ENCODE measurements at regions not wholly inside any gene's neighbourhood (a gene's known extent, or its start where the extent isn't known, plus 50 kb on each side); places are given as distances from the start of the nearest gene placed in this dataset.
A peak's percentile ranks its signal among the peaks of the same experiment; 100 is the strongest.

GRCh38 chr11:27212248-27212780, 150.7 kb downstream of the CCDC34 start:
- Histone ChIP-seq H3K9me3 (ENCODE audit: control insufficient read depth, low read length) (no peaks in the 10 kb centered on the region), H3K4me3 (ENCODE audit: low read length) (no peak overlapping the region), H3K36me3 (ENCODE audit: control insufficient read depth, insufficient read depth, low read length, severe bottlenecking) (no peaks in the 10 kb centered on the region), H3K9ac (ENCODE audit: low read length) (no peak overlapping the region), H3K27me3 (replicated peaks; ENCODE audit: control insufficient read depth, insufficient read depth, low read length) (no peaks in the 10 kb centered on the region), H3K4me1 (ENCODE audit: control insufficient read depth, insufficient read depth, low read length) (peaks cover 28% of the 10 kb centered on the region)
- no peak for DNase-seq (ENCODE audit: low read depth)

DNA sequence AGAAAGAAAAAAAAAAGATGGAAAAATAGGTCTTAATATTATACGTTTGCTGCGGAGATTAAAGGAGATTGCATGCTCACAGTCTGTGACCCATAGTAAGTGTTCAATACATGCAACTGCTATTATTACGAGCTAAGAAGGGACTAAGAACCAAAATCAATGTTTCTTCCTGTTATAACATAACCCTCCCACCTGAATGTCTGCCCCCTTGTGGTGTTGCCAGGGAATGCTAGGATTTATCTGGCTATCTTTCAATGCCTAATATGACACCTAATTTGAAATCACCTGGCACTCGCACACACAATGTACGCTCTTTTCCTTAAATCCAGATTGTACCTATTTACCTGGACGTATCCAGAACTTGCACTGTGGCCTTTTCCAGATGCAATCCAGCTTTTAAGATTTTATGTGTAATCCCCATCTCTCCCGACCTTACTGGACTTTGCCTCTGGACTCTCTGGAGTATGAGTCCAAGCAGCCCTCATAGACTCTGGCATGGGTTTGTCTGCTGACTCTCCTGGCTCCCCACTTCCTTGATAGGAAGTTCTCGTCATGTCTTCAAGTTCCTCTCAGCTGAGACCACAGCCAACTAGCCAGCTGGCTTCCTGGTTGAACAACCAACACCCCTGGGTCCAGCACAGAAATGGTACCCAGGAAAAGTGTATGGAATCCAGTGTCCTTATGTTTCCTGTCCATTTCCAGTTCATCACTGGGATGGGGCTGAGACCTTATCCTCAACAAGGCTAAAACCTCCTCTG, 151.5 kb downstream of the CCDC34 start:
- Histone ChIP-seq H3K9ac (ENCODE audit: low read length) (no peak overlapping the region), H3K36me3 (ENCODE audit: control insufficient read depth, insufficient read depth, low read length, severe bottlenecking) (no peaks in the 10 kb centered on the region), H3K9me3 (ENCODE audit: control insufficient read depth, low read length) (no peaks in the 10 kb centered on the region), H3K4me1 (ENCODE audit: control insufficient read depth, insufficient read depth, low read length) (peaks cover 27% of the 10 kb centered on the region), H3K27me3 (replicated peaks; ENCODE audit: control insufficient read depth, insufficient read depth, low read length) (no peaks in the 10 kb centered on the region), H3K4me3 (ENCODE audit: low read length) (no peak overlapping the region)
- no peak for DNase-seq (ENCODE audit: low read depth)

GRCh38 chr11:27210531-27210930, 152.5 kb downstream of the CCDC34 start:
- no peak overlapping the region for H3K9ac ChIP-seq (ENCODE audit: low read length)
- peaks cover 26% of the 10 kb centered on the region for H3K4me1 ChIP-seq (ENCODE audit: control insufficient read depth, insufficient read depth, low read length)
- H3K4me3 ChIP-seq (ENCODE audit: low read length), result no peak overlapping the region
- no peaks in the 10 kb centered on the region for H3K36me3 ChIP-seq (ENCODE audit: control insufficient read depth, insufficient read depth, low read length, severe bottlenecking)
- H3K9me3 ChIP-seq (ENCODE audit: control insufficient read depth, low read length), result no peaks in the 10 kb centered on the region
- no peaks in the 10 kb centered on the region for H3K27me3 ChIP-seq (replicated peaks; ENCODE audit: control insufficient read depth, insufficient read depth, low read length)
- no peak for DNase-seq (ENCODE audit: low read depth)

GRCh38 chr11:27209562-27210005, 153.4 kb downstream of the CCDC34 start:
- H3K9ac ChIP-seq (ENCODE audit: low read length), result no peak overlapping the region
- no peak overlapping the region for H3K4me3 ChIP-seq (ENCODE audit: low read length)
- H3K27me3 ChIP-seq (replicated peaks; ENCODE audit: control insufficient read depth, insufficient read depth, low read length), result no peaks in the 10 kb centered on the region
- H3K4me1 ChIP-seq (ENCODE audit: control insufficient read depth, insufficient read depth, low read length), result peaks cover 33% of the 10 kb centered on the region
- peak; percentile 67 for DNase-seq (ENCODE audit: low read depth)
- no peaks in the 10 kb centered on the region for H3K36me3 ChIP-seq (ENCODE audit: control insufficient read depth, insufficient read depth, low read length, severe bottlenecking)
- H3K9me3 ChIP-seq (ENCODE audit: control insufficient read depth, low read length), result no peaks in the 10 kb centered on the region

DNA sequence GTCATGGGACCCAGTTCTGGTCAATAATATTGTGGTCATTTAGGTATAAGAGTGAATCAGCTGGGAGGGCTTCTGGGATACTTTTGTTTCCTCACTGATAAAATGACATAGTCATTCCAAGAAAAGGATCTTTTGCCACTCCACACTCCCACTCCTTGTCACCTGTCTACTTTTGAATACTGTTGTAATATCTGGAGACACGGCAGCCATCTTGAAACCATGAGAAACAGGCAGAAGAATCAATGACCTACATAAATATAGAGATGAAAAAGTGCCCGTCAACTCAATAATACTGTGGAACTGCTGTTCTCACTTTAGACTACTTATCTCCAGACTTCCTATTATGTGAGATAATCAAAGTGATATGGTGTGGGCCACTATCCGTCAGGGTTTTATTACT, 154.2 kb downstream of the CCDC34 start:
- Histone ChIP-seq H3K9me3 (ENCODE audit: control insufficient read depth, low read length) (no peaks in the 10 kb centered on the region), H3K4me1 (ENCODE audit: control insufficient read depth, insufficient read depth, low read length) (peaks cover 32% of the 10 kb centered on the region), H3K27me3 (replicated peaks; ENCODE audit: control insufficient read depth, insufficient read depth, low read length) (no peaks in the 10 kb centered on the region), H3K36me3 (ENCODE audit: control insufficient read depth, insufficient read depth, low read length, severe bottlenecking) (no peaks in the 10 kb centered on the region), H3K4me3 (ENCODE audit: low read length) (no peak overlapping the region), H3K9ac (ENCODE audit: low read length) (no peak overlapping the region)
- no peak for DNase-seq (ENCODE audit: low read depth)

- no peaks in the 10 kb centered on the region for H3K36me3 ChIP-seq (ENCODE audit: control insufficient read depth, insufficient read depth, low read length, severe bottlenecking)
- DNase-seq (ENCODE audit: low read depth), result no peak
- H3K4me3 ChIP-seq (ENCODE audit: low read length), result no peak overlapping the region
- H3K9me3 ChIP-seq (ENCODE audit: control insufficient read depth, low read length), result no peaks in the 10 kb centered on the region
- no peaks in the 10 kb centered on the region for H3K27me3 ChIP-seq (replicated peaks; ENCODE audit: control insufficient read depth, insufficient read depth, low read length)
- peaks cover 24% of the 10 kb centered on the region for H3K4me1 ChIP-seq (ENCODE audit: control insufficient read depth, insufficient read depth, low read length)
- no peak overlapping the region for H3K9ac ChIP-seq (ENCODE audit: low read length)
These were observed 155.9 kb downstream of the CCDC34 start for GRCh38 chr11:27207025-27207650.

DNA sequence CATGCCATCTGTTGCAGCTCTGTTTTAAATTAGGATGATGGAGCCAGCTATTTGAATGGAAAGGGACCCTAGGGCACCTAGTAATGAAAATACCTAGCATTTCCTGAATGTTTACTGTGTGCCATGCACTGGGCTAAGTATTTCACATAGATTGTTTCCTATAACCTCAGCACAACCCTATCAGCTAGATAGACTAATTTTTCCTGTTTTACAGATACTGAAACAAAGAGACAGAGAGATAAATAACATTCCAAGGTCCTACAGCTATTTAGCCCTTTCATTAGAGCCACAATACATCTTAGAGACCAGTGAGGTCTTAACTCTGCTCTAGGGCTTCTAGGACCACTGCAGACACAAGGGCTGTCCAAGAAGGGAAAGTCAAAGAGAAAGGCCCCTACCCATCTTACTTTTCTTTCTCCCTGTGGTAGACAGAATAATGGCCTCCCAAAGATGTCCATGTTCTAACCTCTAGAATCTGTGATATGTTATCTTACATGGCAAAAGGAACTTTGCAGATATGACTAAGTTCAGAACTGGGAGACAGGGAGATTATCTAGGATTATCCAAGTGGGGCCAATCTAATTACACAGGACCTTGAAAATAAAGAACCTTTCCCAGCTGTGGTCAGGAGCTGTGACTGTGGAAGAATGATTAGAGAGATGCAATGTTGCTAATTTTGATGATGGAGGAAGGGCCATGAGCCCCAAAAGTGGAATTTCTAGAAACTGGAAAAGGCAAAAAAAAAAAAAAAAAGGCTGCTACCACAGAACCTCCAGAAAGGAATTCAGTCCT, 157.0 kb downstream of the CCDC34 start:
- Histone ChIP-seq H3K4me3 (ENCODE audit: low read length) (no peak overlapping the region), H3K27me3 (replicated peaks; ENCODE audit: control insufficient read depth, insufficient read depth, low read length) (no peaks in the 10 kb centered on the region), H3K4me1 (ENCODE audit: control insufficient read depth, insufficient read depth, low read length) (peaks cover 34% of the 10 kb centered on the region), H3K9me3 (ENCODE audit: control insufficient read depth, low read length) (no peaks in the 10 kb centered on the region), H3K9ac (ENCODE audit: low read length) (no peak overlapping the region), H3K36me3 (ENCODE audit: control insufficient read depth, insufficient read depth, low read length, severe bottlenecking) (no peaks in the 10 kb centered on the region)
- DNase-seq (ENCODE audit: low read depth), result no peak

- H3K4me1 ChIP-seq (ENCODE audit: control insufficient read depth, insufficient read depth, low read length), result peaks cover 34% of the 10 kb centered on the region
- no peaks in the 10 kb centered on the region for H3K9me3 ChIP-seq (ENCODE audit: control insufficient read depth, low read length)
- no peak overlapping the region for H3K9ac ChIP-seq (ENCODE audit: low read length)
These were observed 157.8 kb downstream of the CCDC34 start for GRCh38 chr11:27205250-27205649.

GRCh38 chr11:27204529-27204928, 158.5 kb downstream of the CCDC34 start:
- Histone ChIP-seq H3K4me1 (ENCODE audit: control insufficient read depth, insufficient read depth, low read length) (peaks cover 31% of the 10 kb centered on the region), H3K27me3 (replicated peaks; ENCODE audit: control insufficient read depth, insufficient read depth, low read length) (no peaks in the 10 kb centered on the region), H3K36me3 (ENCODE audit: control insufficient read depth, insufficient read depth, low read length, severe bottlenecking) (no peaks in the 10 kb centered on the region), H3K9ac (ENCODE audit: low read length) (no peak overlapping the region), H3K9me3 (ENCODE audit: control insufficient read depth, low read length) (no peaks in the 10 kb centered on the region), H3K4me3 (ENCODE audit: low read length) (no peak overlapping the region)
- DNase-seq (ENCODE audit: low read depth), result no peak

More at GRCh38 chr11:27205250-27205649, 157.8 kb downstream of the CCDC34 start:
- peak; percentile 37 for DNase-seq (ENCODE audit: low read depth)
- Histone ChIP-seq H3K36me3 (ENCODE audit: control insufficient read depth, insufficient read depth, low read length, severe bottlenecking) (no peaks in the 10 kb centered on the region), H3K4me3 (ENCODE audit: low read length) (no peak overlapping the region), H3K27me3 (replicated peaks; ENCODE audit: control insufficient read depth, insufficient read depth, low read length) (no peaks in the 10 kb centered on the region)

DNA sequence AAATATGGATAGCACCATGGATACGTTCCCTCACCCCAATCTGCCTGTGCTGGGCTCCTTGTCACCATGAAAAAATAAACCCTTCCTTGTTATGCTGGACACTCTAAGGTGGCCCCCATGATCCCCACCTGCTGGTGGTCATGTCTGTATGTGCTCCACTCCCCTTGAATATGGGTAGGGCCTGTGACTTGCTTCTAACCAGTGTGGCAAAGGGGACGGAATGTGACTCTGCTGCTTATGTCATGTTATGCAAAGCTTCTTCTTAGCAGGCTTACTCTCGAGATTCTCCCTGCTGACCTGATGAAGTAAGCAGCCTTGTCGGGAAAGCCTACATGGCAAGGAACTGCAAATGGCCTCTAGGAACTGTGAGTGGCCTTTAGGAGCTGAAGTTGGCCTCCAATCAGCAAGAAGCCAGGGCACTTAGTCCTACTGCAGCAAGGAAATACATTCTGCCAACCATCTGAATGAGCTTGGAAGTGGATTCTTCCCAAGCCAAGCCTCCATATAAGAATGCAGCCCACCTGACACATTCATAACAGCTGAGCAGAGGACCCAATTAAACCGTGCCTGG, 159.9 kb downstream of the CCDC34 start:
- no peaks in the 10 kb centered on the region for H3K36me3 ChIP-seq (ENCODE audit: control insufficient read depth, insufficient read depth, low read length, severe bottlenecking)
- no peaks in the 10 kb centered on the region for H3K27me3 ChIP-seq (replicated peaks; ENCODE audit: control insufficient read depth, insufficient read depth, low read length)
- H3K9me3 ChIP-seq (ENCODE audit: control insufficient read depth, low read length), result no peaks in the 10 kb centered on the region
- no peak overlapping the region for H3K9ac ChIP-seq (ENCODE audit: low read length)
- H3K4me1 ChIP-seq (ENCODE audit: control insufficient read depth, insufficient read depth, low read length), result peaks cover 23% of the 10 kb centered on the region
- no peak overlapping the region for H3K4me3 ChIP-seq (ENCODE audit: low read length)
- DNase-seq (ENCODE audit: low read depth), result no peak

Measured in adipocyte (in vitro differentiated cells).